ENCODE measurements at regions not wholly inside any gene's neighbourhood (a gene's known extent, or its start where the extent isn't known, plus 50 kb on each side); places are given as distances from the start of the nearest gene placed in this dataset.

DNA sequence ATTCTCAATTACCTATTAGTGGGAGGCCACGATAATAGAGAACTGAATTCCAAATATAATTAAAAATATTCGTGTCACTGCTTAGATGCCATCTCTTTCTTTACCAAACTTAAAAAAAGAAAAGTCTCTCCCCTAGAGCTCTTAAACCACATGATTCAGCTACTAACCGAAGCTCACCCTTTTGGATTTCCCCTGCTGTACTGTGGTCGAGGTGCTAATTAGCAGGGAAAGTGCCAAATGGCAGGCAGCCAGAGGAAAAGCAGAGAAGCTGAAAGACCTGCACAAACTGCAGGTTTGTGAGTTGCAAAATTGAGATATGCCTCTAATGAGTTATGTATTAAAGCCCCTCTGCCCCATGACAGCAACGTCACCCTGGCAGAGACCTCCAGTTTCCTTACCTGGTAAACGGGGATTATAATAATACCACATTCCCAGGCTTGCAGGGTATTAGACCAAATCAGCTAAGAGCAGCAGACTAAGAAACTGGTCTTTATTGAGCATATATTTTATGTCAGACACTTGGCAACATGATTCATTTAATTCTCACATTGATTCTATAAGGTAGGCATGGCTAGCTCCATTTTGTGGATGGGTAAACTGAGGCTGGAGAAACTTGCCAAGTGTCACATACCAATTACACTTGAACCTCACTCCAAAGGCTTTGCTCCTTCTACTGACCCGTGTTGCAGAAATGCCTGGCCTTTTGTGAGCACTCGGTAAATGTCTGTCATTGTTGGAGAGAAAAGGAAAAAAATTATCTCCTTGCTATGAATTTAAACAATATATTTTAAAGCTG lies 259.7 kb downstream of the LPIN1 start:
- TF ChIP-seq, protein P1, sequence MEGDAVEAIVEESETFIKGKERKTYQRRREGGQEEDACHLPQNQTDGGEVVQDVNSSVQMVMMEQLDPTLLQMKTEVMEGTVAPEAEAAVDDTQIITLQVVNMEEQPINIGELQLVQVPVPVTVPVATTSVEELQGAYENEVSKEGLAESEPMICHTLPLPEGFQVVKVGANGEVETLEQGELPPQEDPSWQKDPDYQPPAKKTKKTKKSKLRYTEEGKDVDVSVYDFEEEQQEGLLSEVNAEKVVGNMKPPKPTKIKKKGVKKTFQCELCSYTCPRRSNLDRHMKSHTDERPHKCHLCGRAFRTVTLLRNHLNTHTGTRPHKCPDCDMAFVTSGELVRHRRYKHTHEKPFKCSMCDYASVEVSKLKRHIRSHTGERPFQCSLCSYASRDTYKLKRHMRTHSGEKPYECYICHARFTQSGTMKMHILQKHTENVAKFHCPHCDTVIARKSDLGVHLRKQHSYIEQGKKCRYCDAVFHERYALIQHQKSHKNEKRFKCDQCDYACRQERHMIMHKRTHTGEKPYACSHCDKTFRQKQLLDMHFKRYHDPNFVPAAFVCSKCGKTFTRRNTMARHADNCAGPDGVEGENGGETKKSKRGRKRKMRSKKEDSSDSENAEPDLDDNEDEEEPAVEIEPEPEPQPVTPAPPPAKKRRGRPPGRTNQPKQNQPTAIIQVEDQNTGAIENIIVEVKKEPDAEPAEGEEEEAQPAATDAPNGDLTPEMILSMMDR (IDR thresholded peaks at IDR 0.05; ENCODE audit: low read depth, low read length), result no peak
- no peak for TF ChIP-seq POLR2A (IDR thresholded peaks at IDR 0.05; ENCODE audit: extremely low read depth, insufficient read length)
